ENCODE measurements at regions not wholly inside any gene's neighbourhood (a gene's known extent, or its start where the extent isn't known, plus 50 kb on each side); places are given as distances from the start of the nearest gene placed in this dataset.

GRCh38 chr6:73903155-73903554 is 207.2 kb downstream of the CD109 start:
- DNase-seq, result no peak

GRCh38 chr6:73901986-73902385 is 206.0 kb downstream of the CD109 start:
- DNase-seq, result no peak

- no peak for DNase-seq
Measured at GRCh38 chr6:73901311-73901710, 205.3 kb downstream of the CD109 start.

GRCh38 chr6:73898599-73898998 is 202.6 kb downstream of the CD109 start:
- DNase-seq, result no peak

GRCh38 chr6:73893696-73894095 is 197.7 kb downstream of the CD109 start:
- DNase-seq, result no peak

DNA sequence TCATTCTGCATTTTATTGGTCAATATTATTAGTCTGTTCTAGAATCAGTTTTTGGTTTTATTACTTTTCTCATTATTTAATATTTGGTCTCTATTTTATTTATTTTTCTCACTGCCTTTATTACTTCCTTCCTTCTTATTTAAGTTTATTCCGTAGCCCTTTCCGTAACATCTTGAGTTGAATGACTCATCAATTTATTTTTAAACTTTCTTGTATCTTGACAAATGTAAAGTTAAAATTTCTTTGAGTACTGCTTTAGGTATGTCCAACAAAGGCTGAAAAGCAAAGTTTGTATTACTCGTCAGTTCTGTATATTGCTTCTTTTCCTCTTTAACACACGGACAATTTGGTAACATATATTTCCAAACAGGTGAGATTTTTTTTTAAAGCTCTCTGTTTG is 192.0 kb downstream of the CD109 start:
- DNase-seq, result no peak

- no peak for DNase-seq
Measured at GRCh38 chr6:73885393-73885792, 189.4 kb downstream of the CD109 start.

DNA sequence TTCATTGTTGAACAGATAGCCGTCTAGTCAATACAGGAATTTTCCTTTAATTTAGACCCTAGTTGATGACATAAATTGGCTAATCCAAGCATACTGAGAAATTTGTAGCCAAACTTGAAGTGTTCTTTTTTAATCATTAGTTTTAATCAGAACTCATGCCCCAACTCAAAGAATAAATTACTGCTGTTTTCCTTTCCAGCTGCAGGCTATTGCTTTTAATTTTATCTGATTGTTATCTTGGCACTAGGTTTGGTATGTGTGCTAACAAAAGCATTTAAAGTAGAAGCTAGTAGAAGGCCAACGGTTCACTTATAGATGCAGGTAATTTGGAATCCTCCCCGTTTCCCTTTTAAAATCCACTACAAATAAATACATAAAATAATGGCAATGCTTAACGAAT is 188.5 kb downstream of the CD109 start:
- no peak for DNase-seq

- no peak for DNase-seq
Measured at GRCh38 chr6:73879501-73880293, 183.7 kb downstream of the CD109 start.

- DNase-seq, result no peak
Measured at GRCh38 chr6:73878403-73878802, 182.4 kb downstream of the CD109 start.
